Mesothelial cell of epicardium (in vitro differentiated cells): ENCODE measurements at regions not wholly inside any gene's neighbourhood (a gene's known extent, or its start where the extent isn't known, plus 50 kb on each side); places are given as distances from the start of the nearest gene placed in this dataset.
A peak's percentile ranks its signal among the peaks of the same experiment; 100 is the strongest.
"Not testable (repeated sequence)": the region's sequence is repeated elsewhere in the genome, so short reads cannot be mapped to it uniquely, and the experiment has no call there.

Experiments
- DNase-seq, 2 experiments: peaks; one replicate each; pipeline ENCODE4 v3.0.0; 2021; ENCODE audit warnings: low spot score in 2 of 2; ENCODE audit not compliant: unreplicated experiment in 2 of 2
- H3K27ac Mint-ChIP-seq: 2 replicates; pipeline ENCODE4 v1.8.0; 2021; ENCODE audit warnings: mixed read lengths
- H3K27me3 Mint-ChIP-seq: 2 replicates; pipeline ENCODE4 v1.8.0; 2021; ENCODE audit warnings: low read depth, mixed read lengths
- H3K36me3 Mint-ChIP-seq: 2 replicates; pipeline ENCODE4 v1.8.0; 2021; ENCODE audit warnings: mixed read lengths
- H3K4me1 Mint-ChIP-seq: 2 replicates; pipeline ENCODE4 v1.8.0; 2021; ENCODE audit warnings: mixed read lengths
- H3K4me3 Mint-ChIP-seq: 2 replicates; pipeline ENCODE4 v1.8.0; 2021; ENCODE audit warnings: mild to moderate bottlenecking, moderate library complexity, mixed read lengths
- H3K9me3 Mint-ChIP-seq: 2 replicates; pipeline ENCODE4 v1.8.0; 2021; ENCODE audit warnings: mixed read lengths
- TF ChIP-seq, protein P1 (sequence below): fragments of 200-600 bp; sonication (generic); IDR thresholded peaks from one replicate; pipeline ENCODE4 v1.5.0; 2021; ENCODE audit warnings: antibody characterized with exemption; ENCODE audit not compliant: unreplicated experiment

GRCh38 chr3:117868766-117869165, 1159.2 kb downstream of the TUSC7 start:
- H3K27me3 Mint-ChIP-seq = no peaks in the 10 kb centered on the region
- H3K27ac Mint-ChIP-seq = no peak overlapping the region
- no peaks in the 10 kb centered on the region for H3K36me3 Mint-ChIP-seq
- peaks cover 7% of the 10 kb centered on the region for H3K4me1 Mint-ChIP-seq
- no peak for DNase-seq
- H3K4me3 Mint-ChIP-seq = no peak overlapping the region
- TF ChIP-seq, protein P1, sequence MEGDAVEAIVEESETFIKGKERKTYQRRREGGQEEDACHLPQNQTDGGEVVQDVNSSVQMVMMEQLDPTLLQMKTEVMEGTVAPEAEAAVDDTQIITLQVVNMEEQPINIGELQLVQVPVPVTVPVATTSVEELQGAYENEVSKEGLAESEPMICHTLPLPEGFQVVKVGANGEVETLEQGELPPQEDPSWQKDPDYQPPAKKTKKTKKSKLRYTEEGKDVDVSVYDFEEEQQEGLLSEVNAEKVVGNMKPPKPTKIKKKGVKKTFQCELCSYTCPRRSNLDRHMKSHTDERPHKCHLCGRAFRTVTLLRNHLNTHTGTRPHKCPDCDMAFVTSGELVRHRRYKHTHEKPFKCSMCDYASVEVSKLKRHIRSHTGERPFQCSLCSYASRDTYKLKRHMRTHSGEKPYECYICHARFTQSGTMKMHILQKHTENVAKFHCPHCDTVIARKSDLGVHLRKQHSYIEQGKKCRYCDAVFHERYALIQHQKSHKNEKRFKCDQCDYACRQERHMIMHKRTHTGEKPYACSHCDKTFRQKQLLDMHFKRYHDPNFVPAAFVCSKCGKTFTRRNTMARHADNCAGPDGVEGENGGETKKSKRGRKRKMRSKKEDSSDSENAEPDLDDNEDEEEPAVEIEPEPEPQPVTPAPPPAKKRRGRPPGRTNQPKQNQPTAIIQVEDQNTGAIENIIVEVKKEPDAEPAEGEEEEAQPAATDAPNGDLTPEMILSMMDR = no peak
- H3K9me3 Mint-ChIP-seq = no peaks in the 10 kb centered on the region

GRCh38 chr3:117871934-117872333, 1162.4 kb downstream of the TUSC7 start:
- Mint-ChIP-seq H3K27me3 (no peaks in the 10 kb centered on the region), H3K9me3 (no peaks in the 10 kb centered on the region), H3K4me3 (no peak overlapping the region), H3K4me1 (peaks cover 24% of the 10 kb centered on the region), H3K27ac (no peak overlapping the region), H3K36me3 (no peaks in the 10 kb centered on the region)
- TF ChIP-seq, protein P1 = no peak
- no peak for DNase-seq

GRCh38 chr3:117872594-117873248, 1161.9 kb downstream of the IGSF11 start:
- H3K36me3 Mint-ChIP-seq = not testable (repeated sequence)

DNA sequence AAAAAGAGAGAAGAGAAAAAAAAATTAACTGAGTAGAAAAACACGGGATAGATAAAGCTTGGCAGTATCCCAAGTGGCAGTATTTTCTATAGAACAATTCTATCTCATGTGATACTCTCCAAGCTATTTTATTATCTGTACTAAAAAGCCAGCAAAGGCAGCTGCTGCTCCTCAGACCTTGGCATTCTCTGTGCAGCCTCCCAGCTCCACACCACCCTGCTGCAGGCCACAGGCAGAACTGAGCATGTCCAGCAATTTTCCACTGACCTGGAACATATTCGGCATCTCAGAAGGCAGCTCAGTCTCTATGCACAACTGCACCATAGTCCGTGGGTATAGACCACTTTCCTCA, 1161.4 kb downstream of the IGSF11 start:
- Mint-ChIP-seq H3K27ac (peak overlapping the region; percentile 64), H3K9me3 (no peaks in the 10 kb centered on the region), H3K36me3 (no peaks in the 10 kb centered on the region), H3K27me3 (peaks cover 1% of the 10 kb centered on the region), H3K4me3 (no peak overlapping the region), H3K4me1 (peaks cover 24% of the 10 kb centered on the region)
- DNase-seq = no peak
- TF ChIP-seq, protein P1 = no peak

More at GRCh38 chr3:117872594-117873248, 1161.9 kb downstream of the IGSF11 start:
- H3K27me3 Mint-ChIP-seq, H3K9me3 Mint-ChIP-seq, H3K4me3 Mint-ChIP-seq, H3K27ac Mint-ChIP-seq, DNase-seq: not testable (repeated sequence)
- H3K4me1 Mint-ChIP-seq = peaks cover 24% of the 10 kb centered on the region

- TF ChIP-seq, protein P1 = no peak
- Mint-ChIP-seq H3K36me3 (no peaks in the 10 kb centered on the region), H3K4me3 (no peak overlapping the region), H3K4me1 (peaks cover 24% of the 10 kb centered on the region), H3K27me3 (peaks cover 4% of the 10 kb centered on the region), H3K9me3 (no peaks in the 10 kb centered on the region), H3K27ac (no peak overlapping the region)
- DNase-seq = no peak
Observed at GRCh38 chr3:117874028-117874690, 1160.5 kb downstream of the IGSF11 start.
